RWPE2 (cell line): ENCODE measurements at regions not wholly inside any gene's neighbourhood (a gene's known extent, or its start where the extent isn't known, plus 50 kb on each side); places are given as distances from the start of the nearest gene placed in this dataset.
A peak's percentile ranks its signal among the peaks of the same experiment; 100 is the strongest.
"Not testable (repeated sequence)": the region's sequence is repeated elsewhere in the genome, so short reads cannot be mapped to it uniquely, and the experiment has no call there.

Experiments used
- ATAC-seq: fragments of 200-7000 bp; cut with Tn5 transposase; 3 replicates; pipeline ENCODE4 v1.9.1; 2021; ENCODE audit warnings: low read depth
- DNase-seq: peaks from one replicate; pipeline ENCODE4 v3.0.0-alpha.2; 2020; ENCODE audit warnings: low spot score
- H3K27ac ChIP-seq: fragments of 450-650 bp; 2 replicates; pipeline ENCODE4 v1.5.1; 2017; ENCODE audit warnings: mild to moderate bottlenecking; ENCODE audit not compliant: poor library complexity, severe bottlenecking
- H3K27me3 ChIP-seq: fragments of 250-450 bp; sonication (Bioruptor Pico); 2 replicates; pipeline ENCODE4 v1.5.1; 2021; ENCODE audit warnings: mild to moderate bottlenecking, moderate library complexity; ENCODE audit not compliant: insufficient read depth, poor library complexity, severe bottlenecking
- H3K36me3 ChIP-seq: fragments of 250-450 bp; sonication (Bioruptor Pico); 2 replicates; pipeline ENCODE4 v1.5.1; 2020; ENCODE audit warnings: low read depth, mild to moderate bottlenecking, moderate library complexity
- H3K4me1 ChIP-seq: fragments of 250-450 bp; sonication (Bioruptor Pico); 2 replicates; pipeline ENCODE4 v1.5.1; 2021; ENCODE audit warnings: mild to moderate bottlenecking, moderate library complexity; ENCODE audit not compliant: insufficient read depth, poor library complexity, severe bottlenecking
- H3K4me3 ChIP-seq: fragments of 250-450 bp; sonication (Bioruptor Pico); 2 replicates; pipeline ENCODE4 v1.5.1; 2021; ENCODE audit warnings: mild to moderate bottlenecking, moderate library complexity; ENCODE audit not compliant: severe bottlenecking
- H3K9me3 ChIP-seq: fragments of 250-450 bp; sonication (Bioruptor Pico); 2 replicates; pipeline ENCODE4 v1.5.1; 2021; ENCODE audit warnings: mild to moderate bottlenecking, moderate library complexity; ENCODE audit not compliant: severe bottlenecking
- TF ChIP-seq, protein P1 (sequence below): fragments of 450-650 bp; IDR thresholded peaks from one replicate; pipeline ENCODE4 v1.5.1; 2017; ENCODE audit warnings: mild to moderate bottlenecking, moderate library complexity; ENCODE audit not compliant: poor library complexity, severe bottlenecking

DNA sequence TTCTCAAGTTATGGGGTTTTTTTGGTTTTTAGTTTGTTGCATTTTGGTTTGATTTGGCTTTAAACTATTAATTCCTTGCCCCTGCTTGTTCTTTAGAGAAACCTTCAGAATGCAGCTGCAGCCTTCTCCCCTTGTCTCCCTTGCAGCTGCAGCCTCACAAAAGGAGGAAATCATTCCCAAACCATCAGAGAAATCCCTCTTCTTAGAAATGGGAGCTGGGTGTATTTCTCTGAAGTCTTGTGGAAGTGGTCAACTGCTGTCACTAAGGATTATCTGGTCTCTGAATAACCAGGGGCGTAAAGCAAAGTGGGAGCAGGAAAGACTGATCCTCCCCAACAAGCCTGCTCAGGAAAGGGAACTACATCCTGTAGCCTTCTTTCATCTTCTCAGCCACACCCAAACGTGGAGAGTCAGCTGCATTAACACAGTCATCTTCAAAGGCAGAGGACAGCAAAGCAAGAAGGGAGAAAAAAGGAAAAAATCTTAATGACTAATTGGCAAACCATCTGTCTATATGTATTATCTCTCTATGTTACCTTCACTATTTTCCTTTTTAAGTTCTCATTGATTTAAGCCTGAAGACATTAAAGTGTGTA, 1834.1 kb upstream of the PIK3C3 start:
- H3K36me3 ChIP-seq: no peaks in the 10 kb centered on the region
- peaks cover 5% of the 10 kb centered on the region for H3K4me1 ChIP-seq
- no peak overlapping the region for H3K27ac ChIP-seq
- ATAC-seq (peak; percentile 44; the same call in 1 of the 3 replicates), DNase-seq (no peak)
- H3K4me3 ChIP-seq: no peak overlapping the region
- H3K27me3 ChIP-seq: no peaks in the 10 kb centered on the region
- TF ChIP-seq, protein P1, sequence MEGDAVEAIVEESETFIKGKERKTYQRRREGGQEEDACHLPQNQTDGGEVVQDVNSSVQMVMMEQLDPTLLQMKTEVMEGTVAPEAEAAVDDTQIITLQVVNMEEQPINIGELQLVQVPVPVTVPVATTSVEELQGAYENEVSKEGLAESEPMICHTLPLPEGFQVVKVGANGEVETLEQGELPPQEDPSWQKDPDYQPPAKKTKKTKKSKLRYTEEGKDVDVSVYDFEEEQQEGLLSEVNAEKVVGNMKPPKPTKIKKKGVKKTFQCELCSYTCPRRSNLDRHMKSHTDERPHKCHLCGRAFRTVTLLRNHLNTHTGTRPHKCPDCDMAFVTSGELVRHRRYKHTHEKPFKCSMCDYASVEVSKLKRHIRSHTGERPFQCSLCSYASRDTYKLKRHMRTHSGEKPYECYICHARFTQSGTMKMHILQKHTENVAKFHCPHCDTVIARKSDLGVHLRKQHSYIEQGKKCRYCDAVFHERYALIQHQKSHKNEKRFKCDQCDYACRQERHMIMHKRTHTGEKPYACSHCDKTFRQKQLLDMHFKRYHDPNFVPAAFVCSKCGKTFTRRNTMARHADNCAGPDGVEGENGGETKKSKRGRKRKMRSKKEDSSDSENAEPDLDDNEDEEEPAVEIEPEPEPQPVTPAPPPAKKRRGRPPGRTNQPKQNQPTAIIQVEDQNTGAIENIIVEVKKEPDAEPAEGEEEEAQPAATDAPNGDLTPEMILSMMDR: no peak
- H3K9me3 ChIP-seq: no peaks in the 10 kb centered on the region

DNA sequence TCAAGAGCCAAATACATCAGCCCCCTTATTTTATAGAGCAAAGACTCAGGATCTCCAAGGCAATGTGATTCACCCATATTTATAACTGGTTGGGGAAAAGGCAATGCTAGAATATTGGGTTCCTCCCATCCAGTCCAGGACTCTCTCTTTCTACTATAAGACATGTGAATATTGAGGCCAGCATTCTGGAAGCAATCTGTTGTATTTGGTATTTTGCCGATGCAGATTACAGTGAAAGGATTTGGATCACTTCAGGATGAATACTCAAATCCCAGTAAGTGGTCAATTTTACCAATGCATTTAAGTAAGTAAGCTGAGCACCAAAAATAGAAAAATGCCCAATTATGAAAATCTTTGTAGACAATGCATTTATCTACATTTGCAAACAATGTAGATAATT, 1834.7 kb upstream of the PIK3C3 start:
- no peak for ATAC-seq
- TF ChIP-seq, protein P1: no peak
- Histone ChIP-seq H3K9me3 (no peaks in the 10 kb centered on the region), H3K27ac (no peak overlapping the region), H3K27me3 (no peaks in the 10 kb centered on the region), H3K36me3 (no peaks in the 10 kb centered on the region), H3K4me3 (no peak overlapping the region), H3K4me1 (peaks cover 5% of the 10 kb centered on the region)
- DNase-seq: no peak

DNA sequence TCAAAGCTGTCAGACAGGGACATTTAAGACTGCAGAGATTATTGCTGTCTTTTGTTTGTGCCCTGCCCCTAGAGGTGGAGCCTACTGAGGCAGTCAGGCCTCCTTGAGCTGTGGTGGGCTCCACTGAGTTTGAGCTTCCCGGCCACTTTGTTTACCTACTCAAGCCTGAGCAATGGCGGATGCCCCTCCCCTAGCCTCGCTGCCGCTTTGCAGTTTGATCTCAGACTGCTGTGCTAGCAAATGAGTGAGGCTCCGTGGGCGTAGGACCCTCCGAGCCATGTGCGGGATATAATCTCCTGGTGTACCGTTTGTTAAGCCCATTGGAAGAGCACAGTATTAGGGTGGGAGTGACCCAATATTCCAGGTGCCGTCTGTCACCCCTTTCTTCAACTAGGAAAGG, 1835.5 kb upstream of the PIK3C3 start:
- DNase-seq, H3K4me3 ChIP-seq, H3K36me3 ChIP-seq, H3K27ac ChIP-seq, H3K9me3 ChIP-seq, H3K4me1 ChIP-seq, H3K27me3 ChIP-seq, ATAC-seq: not testable (repeated sequence)

DNA sequence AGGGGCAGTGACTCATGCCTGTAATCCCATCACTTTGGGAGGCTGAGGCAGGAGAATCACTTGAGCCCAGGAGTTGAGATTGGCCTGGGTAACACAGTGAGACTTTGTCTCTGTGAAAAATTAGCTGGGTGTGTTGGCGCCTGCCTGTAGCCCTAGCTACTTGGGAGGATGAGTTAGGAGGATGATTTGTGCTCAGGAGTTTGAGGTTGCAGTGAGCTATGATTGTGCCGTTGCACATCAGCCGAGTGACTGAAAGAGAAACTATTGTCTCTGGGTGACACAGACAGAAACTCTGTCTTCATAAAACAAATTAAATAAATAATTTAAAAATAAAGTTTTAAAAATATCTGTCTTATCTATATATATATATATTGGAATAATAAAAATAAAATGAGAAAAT, 1844.6 kb upstream of the PIK3C3 start:
- no peaks in the 10 kb centered on the region for H3K27me3 ChIP-seq
- H3K27ac ChIP-seq: no peak overlapping the region
- no peak for ATAC-seq
- DNase-seq: no peak
- no peaks in the 10 kb centered on the region for H3K9me3 ChIP-seq
- H3K36me3 ChIP-seq: no peaks in the 10 kb centered on the region
- no peaks in the 10 kb centered on the region for H3K4me1 ChIP-seq
- TF ChIP-seq, protein P1: no peak
- no peak overlapping the region for H3K4me3 ChIP-seq

DNA sequence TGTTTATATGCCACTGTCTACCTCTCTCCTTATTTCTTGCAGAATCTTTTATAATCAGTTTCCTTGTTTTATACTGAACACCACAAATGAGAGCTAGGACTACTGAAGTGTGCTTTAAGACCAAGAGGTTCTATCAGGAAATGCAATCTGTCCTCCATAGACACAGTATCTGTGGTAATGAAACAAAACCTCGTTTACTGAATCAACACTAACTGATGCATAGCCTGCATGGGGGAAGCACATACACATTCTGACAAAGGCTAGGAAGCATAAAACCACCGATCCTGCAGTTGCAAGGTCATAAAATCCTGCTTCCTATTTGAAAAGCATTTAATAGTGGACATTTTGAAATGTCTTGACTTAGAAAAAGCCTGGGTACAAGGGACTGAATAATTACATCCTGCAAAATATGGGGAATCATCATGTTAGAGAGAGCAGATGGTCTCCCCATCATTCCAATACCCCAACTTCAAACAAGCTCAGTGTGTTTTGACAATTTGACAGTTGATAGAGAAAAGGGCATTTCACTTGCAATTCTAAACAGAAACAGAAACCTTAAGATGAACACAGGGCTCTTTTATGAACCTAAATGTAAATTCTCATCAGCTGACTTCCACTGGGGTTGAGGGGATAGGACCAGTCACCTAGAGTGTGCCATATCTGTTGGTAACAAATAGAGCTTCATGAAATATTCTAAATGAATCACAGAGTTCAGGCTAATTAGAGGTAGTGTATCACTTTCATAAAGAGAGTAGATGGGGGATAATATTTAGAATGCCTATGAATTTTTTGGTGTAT, 1845.6 kb upstream of the PIK3C3 start:
- H3K4me3 ChIP-seq: no peak overlapping the region

More for the DNA sequence above, 1845.6 kb upstream of the PIK3C3 start:
- Histone ChIP-seq H3K9me3 (no peaks in the 10 kb centered on the region), H3K27ac (no peak overlapping the region), H3K4me1 (no peaks in the 10 kb centered on the region), H3K36me3 (no peaks in the 10 kb centered on the region), H3K27me3 (no peaks in the 10 kb centered on the region)
- DNase-seq: no peak
- TF ChIP-seq, protein P1: no peak
- ATAC-seq: no peak
